NOMO-1 (cell line): ENCODE measurements at regions not wholly inside any gene's neighbourhood (a gene's known extent, or its start where the extent isn't known, plus 50 kb on each side); places are given as distances from the start of the nearest gene placed in this dataset.

Experiments
- DNase-seq, 2 experiments: peaks; one replicate each; lab custom pipeline; 2025; ENCODE audit not compliant: unreplicated experiment in 2 of 2; lab: John Stamatoyannopoulos, UW

- DNase-seq: no peak
Measured at GRCh38 chr1:90412563-90412962, 304.5 kb downstream of the BARHL2 start.

DNA sequence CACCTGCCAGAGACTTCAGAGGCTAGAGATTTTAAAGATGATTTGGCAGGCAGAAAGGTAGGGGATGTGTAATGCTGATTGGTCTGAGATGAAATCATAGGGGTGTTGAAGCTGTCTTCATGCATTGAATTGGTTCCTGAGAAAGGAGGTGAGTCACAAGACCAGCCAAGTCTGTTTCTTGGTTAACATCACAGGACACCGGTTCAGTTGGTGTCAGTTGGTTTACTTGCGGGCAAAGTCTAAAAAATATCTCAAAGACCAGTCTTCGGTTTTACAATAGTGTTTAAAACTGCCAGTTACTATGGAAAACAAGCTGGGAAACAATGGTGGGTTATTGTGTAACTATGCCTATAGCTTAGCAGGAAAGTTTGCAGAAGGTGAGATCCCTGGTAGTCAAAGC, 305.9 kb downstream of the BARHL2 start:
- DNase-seq: no peak

DNA sequence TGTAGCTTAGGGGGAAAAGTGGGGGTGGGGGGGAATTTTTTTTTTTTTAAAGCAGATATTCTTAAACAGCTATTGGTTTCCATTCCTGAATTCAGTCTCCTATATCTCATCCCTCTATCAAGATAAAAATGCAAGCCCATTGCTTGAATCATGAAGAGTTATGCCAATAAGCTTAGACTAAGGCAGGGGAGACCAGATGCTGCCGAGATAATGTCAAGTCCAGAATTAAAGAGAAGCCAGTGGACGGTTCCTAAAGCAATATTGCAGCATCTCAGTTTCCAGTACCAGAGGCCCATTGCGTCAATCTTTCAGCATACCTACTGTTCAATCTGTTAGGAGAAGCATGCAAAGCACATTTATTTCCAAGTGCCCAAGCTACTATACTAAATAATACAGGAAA, 309.4 kb downstream of the BARHL2 start:
- DNase-seq: no peak

GRCh38 chr1:90405726-90406125, 311.4 kb downstream of the BARHL2 start:
- no peak for DNase-seq

DNA sequence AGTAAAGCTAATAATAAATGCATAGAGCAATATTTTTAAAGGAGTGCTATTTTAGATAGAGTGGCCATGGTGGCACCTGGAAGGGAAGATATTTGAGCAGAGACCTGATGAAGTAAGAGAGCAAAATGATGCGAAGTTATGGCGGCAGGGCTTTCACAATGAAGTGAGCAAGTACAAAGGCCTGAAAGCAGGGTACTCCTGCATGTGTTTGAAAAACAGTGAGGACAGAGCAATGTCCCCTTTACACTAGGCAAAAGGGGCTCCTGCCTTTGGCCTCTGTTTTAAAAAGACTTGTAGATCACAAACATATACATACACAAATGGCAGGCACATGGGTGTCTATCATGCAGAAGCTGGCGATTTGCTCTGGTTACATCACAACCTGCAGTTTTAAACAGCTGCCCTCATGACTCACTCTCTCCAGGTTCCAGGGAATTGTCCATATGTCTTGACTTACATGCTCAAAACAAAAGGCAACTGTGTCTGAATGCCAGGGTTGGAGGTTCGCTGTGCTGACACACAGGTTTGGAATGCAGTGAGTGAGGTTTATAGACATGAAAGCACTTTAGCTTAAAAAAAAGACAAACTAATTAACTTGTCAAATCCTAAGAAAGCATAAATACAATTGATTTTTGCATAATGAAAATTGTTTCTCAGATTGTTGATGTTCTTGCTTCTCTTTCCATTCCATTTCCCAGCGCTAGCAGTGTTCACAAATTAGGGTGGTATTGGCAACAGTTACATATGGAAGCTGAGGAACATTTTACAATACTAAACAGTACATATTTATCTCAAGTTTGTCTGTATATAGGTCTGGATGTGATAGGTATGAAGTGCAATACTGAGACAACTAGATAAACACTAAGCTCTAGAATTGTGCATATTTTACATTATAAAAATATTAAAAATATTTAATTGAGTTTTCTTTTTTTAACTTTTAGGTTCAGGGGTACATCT, 313.9 kb downstream of the BARHL2 start:
- no peak for DNase-seq

DNA sequence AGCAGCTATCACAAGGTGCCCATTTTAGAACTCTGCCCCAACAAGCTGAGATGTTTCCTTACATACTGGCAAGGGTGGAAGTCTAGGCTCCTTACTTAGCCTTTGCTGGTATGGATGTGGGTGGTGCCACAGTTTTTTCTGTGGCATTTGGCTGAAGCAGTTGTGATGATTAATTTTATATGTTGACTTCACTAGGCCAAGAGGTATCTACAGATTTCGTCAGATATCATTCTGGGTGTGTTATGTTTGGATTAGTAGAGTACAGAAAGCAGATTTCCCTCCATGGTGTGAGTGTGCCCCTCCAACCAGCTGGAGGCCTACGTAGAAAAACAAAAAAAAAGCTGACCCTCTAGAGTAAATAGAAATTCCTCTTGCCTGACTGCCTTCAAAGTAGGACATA, 317.0 kb downstream of the BARHL2 start:
- no peak for DNase-seq

DNA sequence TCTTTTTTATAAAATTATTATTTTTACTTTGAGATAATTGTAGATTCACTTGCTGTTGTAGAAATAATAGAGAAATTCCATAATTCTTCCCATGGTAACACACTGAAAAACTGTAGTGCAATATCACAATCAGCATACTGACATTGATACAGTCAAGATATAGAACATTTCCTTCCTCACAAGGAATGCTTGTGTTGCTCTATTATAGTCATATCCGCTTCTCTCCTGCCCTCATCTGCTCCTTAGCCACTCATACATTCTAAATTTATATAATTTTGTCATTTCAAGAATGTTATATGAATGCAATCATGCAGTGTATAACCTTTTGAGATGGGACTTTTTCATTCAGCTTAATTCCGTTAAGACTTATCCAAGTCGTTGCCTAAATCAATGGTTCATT, 320.2 kb downstream of the BARHL2 start:
- DNase-seq: no peak

DNA sequence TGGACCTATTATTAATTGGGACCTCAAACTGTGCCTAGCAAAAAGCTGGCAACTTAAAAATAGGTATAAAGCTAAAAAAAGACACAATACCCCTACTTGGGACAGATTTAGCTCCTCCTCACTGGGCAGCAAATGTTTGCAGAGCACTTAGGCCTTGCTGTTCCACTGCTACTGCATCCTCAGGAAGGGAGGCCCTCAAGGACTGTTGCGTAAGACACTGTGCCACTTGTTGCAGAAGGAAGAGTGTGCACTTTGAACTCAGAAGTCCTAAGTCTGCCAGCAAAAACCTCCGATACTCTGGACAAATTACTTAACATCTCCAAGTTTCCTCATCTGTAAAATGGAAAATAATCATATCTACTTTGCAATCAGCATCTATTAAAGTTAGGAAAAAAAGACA, 322.9 kb downstream of the BARHL2 start:
- DNase-seq: peak; percentile 2 to 3

DNA sequence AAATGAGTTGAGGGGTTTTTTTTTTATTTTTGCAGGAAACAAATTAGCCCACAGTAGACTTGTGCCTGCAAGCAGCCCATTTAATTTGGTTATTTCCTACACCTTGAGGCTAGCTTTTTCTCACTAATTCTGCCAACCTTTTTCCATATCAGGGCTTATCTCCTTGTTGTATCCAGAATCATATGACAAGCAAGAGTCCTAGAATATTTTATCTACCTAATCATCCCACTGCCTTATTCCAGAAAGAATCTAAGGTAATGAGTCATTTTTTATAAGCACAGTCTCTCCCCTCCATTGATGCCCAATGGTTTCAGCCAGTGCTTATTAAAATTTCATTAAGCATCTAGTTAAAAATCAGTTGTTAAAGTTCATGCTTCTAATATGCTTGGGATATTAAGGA, 324.1 kb downstream of the BARHL2 start:
- DNase-seq: no peak

DNA sequence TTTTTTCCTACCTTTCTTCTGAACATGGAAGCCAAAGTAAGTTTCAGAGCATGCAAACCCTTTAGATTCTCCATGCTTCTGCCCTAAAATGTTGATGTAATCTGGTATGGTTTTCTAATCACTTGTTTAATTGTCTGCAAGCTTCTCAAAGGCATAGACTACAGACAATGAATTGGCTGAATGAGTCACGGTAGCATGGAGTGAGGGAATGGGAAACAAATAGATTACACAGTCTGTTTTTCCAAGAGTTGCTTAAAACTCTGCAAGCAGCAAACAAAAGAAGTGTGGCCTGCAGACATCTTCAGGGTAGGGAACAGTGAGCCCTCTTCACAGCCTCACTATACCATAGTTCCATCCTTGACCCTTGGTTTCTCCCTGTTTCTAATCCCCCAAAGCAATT, 326.0 kb downstream of the BARHL2 start:
- no peak for DNase-seq

GRCh38 chr1:90387805-90388204, 329.3 kb downstream of the BARHL2 start:
- DNase-seq: no peak

DNA sequence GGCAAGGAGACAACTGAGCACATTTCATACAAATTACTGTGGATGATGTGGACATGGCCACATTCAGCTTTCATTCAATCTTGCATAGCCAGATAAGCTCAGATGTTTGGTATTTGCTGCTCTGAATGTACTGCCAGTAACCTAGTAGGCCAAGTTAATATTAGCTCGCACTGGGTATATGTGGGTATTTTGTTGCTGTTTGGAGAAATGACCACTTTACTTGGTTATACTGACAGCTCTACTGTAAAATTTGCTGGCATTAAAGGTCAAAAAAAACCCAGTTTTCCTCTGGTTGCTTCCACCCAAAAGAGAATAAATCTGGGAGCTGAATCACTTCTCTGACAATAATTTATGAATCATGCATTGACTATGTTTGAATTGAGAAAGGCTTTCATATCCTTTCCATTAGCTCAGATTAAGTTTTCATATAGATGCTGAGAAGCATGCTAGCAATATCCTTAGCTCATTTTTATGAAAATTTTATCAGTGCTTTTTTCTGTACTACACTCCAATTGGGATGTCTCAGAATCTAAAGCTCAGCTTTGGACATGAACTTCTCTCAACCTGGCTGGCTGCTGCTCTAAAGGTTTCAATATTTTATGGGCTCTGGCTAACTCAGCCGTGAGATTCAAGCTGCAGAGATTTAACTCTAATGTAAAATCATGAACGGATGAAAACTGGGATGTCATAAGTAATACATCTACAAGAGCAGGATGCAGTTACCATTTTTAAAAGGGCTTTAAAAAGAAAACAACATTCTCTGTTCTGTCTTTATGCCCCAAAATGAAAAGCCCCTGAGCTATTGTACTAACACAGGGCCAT, 330.0 kb downstream of the BARHL2 start:
- no peak for DNase-seq

DNA sequence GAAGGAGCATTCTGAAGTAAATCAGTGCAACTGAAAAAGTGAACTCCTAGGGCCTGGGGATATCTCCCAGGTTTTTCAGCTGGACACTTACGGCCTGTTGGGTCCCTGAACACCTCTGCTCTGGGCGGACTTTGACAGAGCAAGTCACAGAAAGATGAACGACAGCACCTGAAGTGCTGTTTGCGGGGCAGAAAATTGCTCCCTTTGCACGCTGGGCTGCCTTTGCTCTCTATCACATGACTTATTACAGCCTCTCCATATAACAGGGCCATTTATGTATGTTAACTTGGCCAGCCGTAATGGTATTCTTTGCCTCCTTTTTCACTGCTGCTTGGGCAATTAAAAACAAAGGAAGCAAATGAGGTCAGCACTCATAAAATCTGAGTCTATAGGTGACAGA, 332.9 kb downstream of the BARHL2 start:
- no peak for DNase-seq

DNA sequence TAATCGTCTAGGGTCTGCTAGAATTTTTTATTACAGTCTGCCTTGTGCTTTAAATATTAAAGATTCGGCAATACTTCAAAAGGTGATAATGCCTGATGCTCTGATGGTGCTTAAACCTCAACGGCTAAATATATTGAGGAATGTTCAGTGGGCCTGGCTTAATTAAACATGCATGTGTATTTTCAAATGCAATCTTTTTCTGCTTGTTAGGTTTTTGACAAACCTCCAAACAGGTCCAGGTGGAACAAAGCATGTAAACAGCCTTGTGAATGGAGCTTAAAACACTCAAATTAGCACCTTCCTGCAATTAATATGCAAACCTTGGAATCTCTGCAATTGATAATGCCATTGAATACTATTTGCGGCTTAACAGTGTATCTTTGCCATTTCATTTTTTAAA, 334.9 kb downstream of the BARHL2 start:
- DNase-seq: no peak

GRCh38 chr1:90381598-90381997, 335.5 kb downstream of the BARHL2 start:
- no peak for DNase-seq

DNA sequence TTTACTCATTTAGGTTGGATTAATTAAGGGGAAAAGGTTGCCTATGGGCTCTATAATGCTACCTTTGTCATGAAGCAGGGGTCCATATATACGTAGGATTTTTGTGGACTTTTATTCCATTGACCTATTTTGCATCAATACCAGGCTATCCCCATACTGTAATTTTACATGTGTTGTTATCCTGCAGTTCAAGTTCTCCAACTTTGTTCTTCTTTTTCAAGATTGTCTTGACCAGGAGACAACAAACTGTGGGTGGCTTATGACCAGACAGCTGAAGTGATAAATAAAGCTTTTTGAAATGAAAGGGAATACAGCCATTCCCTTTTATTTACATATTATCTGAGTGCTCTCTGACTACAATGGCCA, 345.7 kb downstream of the BARHL2 start:
- no peak for DNase-seq

DNA sequence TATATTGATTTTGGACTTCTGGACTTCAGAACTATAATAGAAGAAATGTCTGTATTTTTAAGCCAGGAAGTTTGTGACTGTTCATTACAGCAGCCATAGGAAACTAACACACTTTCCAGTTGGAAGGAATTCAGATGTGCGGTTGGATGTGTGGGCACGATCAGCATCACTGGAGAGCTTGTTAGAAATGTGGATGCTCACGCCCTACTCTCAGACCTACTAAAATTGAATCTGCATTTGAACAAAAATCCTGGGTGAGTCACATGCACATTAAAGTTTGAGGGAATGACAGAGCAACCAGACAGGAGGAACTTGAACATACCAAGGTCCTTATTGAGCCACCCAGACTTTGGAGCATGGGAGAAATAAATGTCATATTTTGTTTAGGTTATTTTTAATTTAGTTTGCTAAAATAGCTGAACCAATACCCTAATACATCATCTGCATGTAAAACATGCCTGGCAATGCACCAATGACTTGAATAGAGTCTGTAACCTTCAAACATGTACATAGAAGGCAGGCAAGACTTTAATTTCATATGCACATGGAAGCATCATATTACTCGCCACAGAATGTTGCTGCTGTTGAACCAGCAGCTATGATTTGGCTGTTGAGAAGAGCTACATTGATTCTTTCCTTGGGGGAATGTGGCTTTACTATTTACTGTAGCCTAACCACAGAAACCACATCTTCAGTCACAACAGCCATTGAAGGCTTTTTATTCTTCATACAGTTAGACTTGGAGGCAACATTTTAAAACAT, 346.2 kb downstream of the BARHL2 start:
- DNase-seq: no peak

DNA sequence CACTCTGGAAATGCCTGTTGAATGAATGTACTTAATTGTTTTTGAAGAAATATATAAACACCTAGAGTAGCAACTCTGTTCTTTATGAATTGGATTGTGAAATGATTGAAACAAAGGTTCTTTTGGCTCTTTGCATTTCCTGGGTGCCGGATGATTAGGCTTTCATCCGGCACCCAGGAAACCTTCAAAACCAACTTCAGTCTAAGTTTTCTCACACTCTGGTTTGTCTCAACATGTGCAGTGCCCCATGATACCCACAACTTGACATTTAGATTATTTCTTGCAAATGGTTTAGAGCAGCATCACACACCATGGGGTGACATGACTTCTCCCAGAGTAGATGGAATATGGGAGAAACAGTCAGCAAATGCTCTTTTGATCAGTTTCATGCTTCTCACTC, 354.9 kb downstream of the BARHL2 start:
- DNase-seq: no peak

- DNase-seq: no peak
Measured at GRCh38 chr1:90361026-90361425, 356.1 kb downstream of the BARHL2 start.

GRCh38 chr1:90359994-90360393, 357.1 kb downstream of the BARHL2 start:
- no peak for DNase-seq

GRCh38 chr1:90358448-90358847, 358.7 kb downstream of the BARHL2 start:
- no peak for DNase-seq
